H9 (cell line): ENCODE measurements at regions not wholly inside any gene's neighbourhood (a gene's known extent, or its start where the extent isn't known, plus 50 kb on each side); places are given as distances from the start of the nearest gene placed in this dataset.

Source experiments
- DNase-seq: peaks from one replicate; pipeline ENCODE4 v3.0.0-alpha.2; 2017
- H2AFZ ChIP-seq: one replicate; pipeline ENCODE4 v1.6.1; 2013; ENCODE audit warnings: mild to moderate bottlenecking, low read length, control low read depth, moderate library complexity
- H2AK5ac ChIP-seq: 2 replicates; pipeline ENCODE4 v1.6.1; 2013; ENCODE audit warnings: low read length, control low read depth, mixed read lengths; ENCODE audit not compliant: insufficient read length
- H2BK120ac ChIP-seq: one replicate; pipeline ENCODE4 v1.6.1; 2013; ENCODE audit warnings: low read depth, mild to moderate bottlenecking, low read length, control low read depth, inconsistent platforms; ENCODE audit not compliant: poor library complexity, severe bottlenecking
- H2BK12ac ChIP-seq: 2 replicates; pipeline ENCODE4 v1.6.1; 2013; ENCODE audit warnings: low read length, control low read depth, mixed read lengths, low read depth; ENCODE audit not compliant: insufficient read length
- H2BK15ac ChIP-seq: 2 replicates; pipeline ENCODE4 v1.6.1; 2013; ENCODE audit warnings: low read depth, low read length, control low read depth
- H2BK20ac ChIP-seq: one replicate; pipeline ENCODE4 v1.6.1; 2013; ENCODE audit warnings: low read depth, mild to moderate bottlenecking, low read length, control low read depth, inconsistent platforms; ENCODE audit not compliant: poor library complexity, severe bottlenecking
- H2BK5ac ChIP-seq: 2 replicates; pipeline ENCODE4 v1.6.1; 2013; ENCODE audit warnings: low read length, control low read depth, mixed read lengths; ENCODE audit not compliant: insufficient read length
- H3K14ac ChIP-seq: 2 replicates; pipeline ENCODE4 v1.6.1; 2013; ENCODE audit warnings: low read length, control low read depth; ENCODE audit not compliant: insufficient read depth
- H3K18ac ChIP-seq: 2 replicates; pipeline ENCODE4 v1.6.1; 2013; ENCODE audit warnings: low read depth, mild to moderate bottlenecking, mixed read lengths, low read length, control low read depth; ENCODE audit not compliant: insufficient read length
- H3K23ac ChIP-seq: 2 replicates; pipeline ENCODE4 v1.6.1; 2013; ENCODE audit warnings: low read length, control low read depth, mixed read lengths, low read depth; ENCODE audit not compliant: insufficient read length
- H3K23me2 ChIP-seq: 2 replicates; pipeline ENCODE4 v1.6.1; 2013; ENCODE audit warnings: low read depth, mild to moderate bottlenecking, mixed read lengths, low read length, control low read depth; ENCODE audit not compliant: insufficient read length, poor library complexity, severe bottlenecking
- H3K27ac ChIP-seq: 2 replicates; pipeline ENCODE4 v1.5.1; 2013; ENCODE audit warnings: low read length, control low read depth, mixed read lengths, low read depth; ENCODE audit not compliant: insufficient read length
- H3K27me3 ChIP-seq: 2 replicates; pipeline ENCODE4 v1.6.1; 2013; ENCODE audit warnings: low read length, control low read depth, inconsistent platforms; ENCODE audit not compliant: insufficient read depth
- H3K4ac ChIP-seq: 2 replicates; pipeline ENCODE4 v1.6.1; 2013; ENCODE audit warnings: low read depth, mild to moderate bottlenecking, control low read depth, inconsistent platforms, low read length, moderate library complexity
- H3K4me1 ChIP-seq: 2 replicates; pipeline ENCODE4 v1.6.1; 2013; ENCODE audit warnings: low read length, control low read depth, inconsistent platforms; ENCODE audit not compliant: insufficient read depth
- H3K4me2 ChIP-seq: 2 replicates; pipeline ENCODE4 v1.6.1; 2013; ENCODE audit warnings: low read length, control low read depth, mixed read lengths; ENCODE audit not compliant: insufficient read length, insufficient read depth
- H3K56ac ChIP-seq: 2 replicates; pipeline ENCODE4 v1.6.1; 2013; ENCODE audit warnings: low read depth, mild to moderate bottlenecking, mixed read lengths, low read length, control low read depth; ENCODE audit not compliant: insufficient read length
- H3K79me1 ChIP-seq: 2 replicates; pipeline ENCODE4 v1.6.1; 2013; ENCODE audit warnings: low read depth, mild to moderate bottlenecking, moderate library complexity, low read length, control low read depth, inconsistent platforms; ENCODE audit not compliant: insufficient read depth, poor library complexity, severe bottlenecking
- H3K79me2 ChIP-seq: 2 replicates; pipeline ENCODE4 v1.6.1; 2013; ENCODE audit warnings: low read length, control low read depth, inconsistent platforms; ENCODE audit not compliant: insufficient read depth
- H3K9ac ChIP-seq: 2 replicates; pipeline ENCODE4 v1.6.1; 2013; ENCODE audit warnings: low read length, control low read depth, mixed read lengths; ENCODE audit not compliant: insufficient read length; ENCODE audit errors: extremely low read depth
- H3K9me3 ChIP-seq: one replicate; pipeline ENCODE4 v1.6.1; 2013; ENCODE audit warnings: low read depth, low read length, inconsistent platforms; ENCODE audit not compliant: control insufficient read depth
- H3T11ph ChIP-seq: one replicate; pipeline ENCODE4 v1.6.1; 2013; ENCODE audit warnings: mild to moderate bottlenecking, low read length, control low read depth, inconsistent platforms
- H4K20me1 ChIP-seq: one replicate; pipeline ENCODE4 v1.6.1; 2013; ENCODE audit not compliant: control insufficient read depth, insufficient read length, insufficient read depth
- H4K5ac ChIP-seq: 2 replicates; pipeline ENCODE4 v1.6.1; 2013; ENCODE audit warnings: low read depth, mild to moderate bottlenecking, mixed read lengths, low read length, control low read depth; ENCODE audit not compliant: insufficient read length
- H4K8ac ChIP-seq: replicated peaks from 2 replicates; pipeline ENCODE4 v1.6.1; 2013; ENCODE audit warnings: low read length, control low read depth, mixed read lengths, low read depth; ENCODE audit not compliant: insufficient read length
- H4K91ac ChIP-seq: 2 replicates; pipeline ENCODE4 v1.6.1; 2013; ENCODE audit warnings: low read depth, mild to moderate bottlenecking, moderate library complexity, mixed read lengths, low read length, control low read depth; ENCODE audit not compliant: insufficient read length
- H3K27ac Mint-ChIP-seq, 3 experiments: 2 replicates in 2 of 3; 3 replicates in 1 of 3; pipeline ENCODE4 v1.8.0; 2020 to 2021; ENCODE audit warnings: mixed read lengths in 3 of 3, mild to moderate bottlenecking in 1 of 3, moderate library complexity in 1 of 3
- H3K27me3 Mint-ChIP-seq: 2 replicates; pipeline ENCODE4 v1.8.0; 2021; ENCODE audit warnings: low read depth, mild to moderate bottlenecking, moderate library complexity, mixed read lengths
- H3K36me3 Mint-ChIP-seq, 3 experiments: 2 replicates in 2 of 3; 3 replicates in 1 of 3; pipeline ENCODE4 v1.8.0; 2020 to 2021; ENCODE audit warnings: low read depth in 3 of 3, mixed read lengths in 3 of 3; ENCODE audit not compliant: insufficient read depth in 1 of 3
- H3K4me1 Mint-ChIP-seq, 2 experiments: 2 replicates each; pipeline ENCODE4 v1.8.0; 2020; ENCODE audit warnings: mixed read lengths in 2 of 2
- H3K4me3 Mint-ChIP-seq, 2 experiments: 2 replicates in 1 of 2; 3 replicates in 1 of 2; pipeline ENCODE4 v1.8.0; 2020 to 2021; ENCODE audit warnings: mild to moderate bottlenecking in 2 of 2, mixed read lengths in 2 of 2, moderate library complexity in 1 of 2
- H3K9me3 Mint-ChIP-seq, 2 experiments: 2 replicates in 1 of 2; 3 replicates in 1 of 2; pipeline ENCODE4 v1.8.0; 2020; ENCODE audit warnings: mild to moderate bottlenecking in 2 of 2, mixed read lengths in 2 of 2, moderate library complexity in 1 of 2
- WGBS: extraction: QIAGEN DNeasy Blood & Tissue Kit; methylation state at CpG from one replicate; pipeline ENCODE4 v1.1.7; 2013; ENCODE audit warnings: missing lambda C conversion rate, low lambda C conversion rate, mixed read lengths; ENCODE audit not compliant: insufficient read length; ENCODE audit errors: extremely low coverage; 5-methylcytosine and 5-hydroxymethylcytosine counted together
- TF ChIP-seq, protein P1 (sequence below): fragments of 200-600 bp; sonication (generic); conservative IDR thresholded peaks from 3 replicates; pipeline ENCODE4 v1.8.0; 2021; ENCODE audit warnings: antibody characterized with exemption, mild to moderate bottlenecking

DNA sequence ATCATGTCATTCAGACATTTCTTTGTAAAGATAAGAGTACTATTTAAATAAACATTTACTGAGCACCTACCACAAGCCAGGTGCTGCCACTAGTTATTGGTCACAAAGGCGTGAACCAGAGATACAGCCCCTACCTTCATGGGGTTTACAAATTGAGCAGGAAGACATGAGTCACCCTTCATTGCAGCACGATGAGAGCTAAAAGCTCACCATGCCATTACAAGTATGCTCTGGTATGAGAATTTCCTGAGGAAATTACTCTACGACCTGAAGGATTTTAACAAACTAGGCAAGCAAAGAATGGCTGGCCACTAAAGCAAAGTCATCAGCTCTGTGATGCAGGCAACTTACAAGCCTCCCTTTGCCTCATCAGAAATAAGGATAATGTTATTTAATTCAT lies 346.8 kb downstream of the BRINP2 start:
- H3K27ac Mint-ChIP-seq, result no peak overlapping the region
- TF ChIP-seq, protein P1, sequence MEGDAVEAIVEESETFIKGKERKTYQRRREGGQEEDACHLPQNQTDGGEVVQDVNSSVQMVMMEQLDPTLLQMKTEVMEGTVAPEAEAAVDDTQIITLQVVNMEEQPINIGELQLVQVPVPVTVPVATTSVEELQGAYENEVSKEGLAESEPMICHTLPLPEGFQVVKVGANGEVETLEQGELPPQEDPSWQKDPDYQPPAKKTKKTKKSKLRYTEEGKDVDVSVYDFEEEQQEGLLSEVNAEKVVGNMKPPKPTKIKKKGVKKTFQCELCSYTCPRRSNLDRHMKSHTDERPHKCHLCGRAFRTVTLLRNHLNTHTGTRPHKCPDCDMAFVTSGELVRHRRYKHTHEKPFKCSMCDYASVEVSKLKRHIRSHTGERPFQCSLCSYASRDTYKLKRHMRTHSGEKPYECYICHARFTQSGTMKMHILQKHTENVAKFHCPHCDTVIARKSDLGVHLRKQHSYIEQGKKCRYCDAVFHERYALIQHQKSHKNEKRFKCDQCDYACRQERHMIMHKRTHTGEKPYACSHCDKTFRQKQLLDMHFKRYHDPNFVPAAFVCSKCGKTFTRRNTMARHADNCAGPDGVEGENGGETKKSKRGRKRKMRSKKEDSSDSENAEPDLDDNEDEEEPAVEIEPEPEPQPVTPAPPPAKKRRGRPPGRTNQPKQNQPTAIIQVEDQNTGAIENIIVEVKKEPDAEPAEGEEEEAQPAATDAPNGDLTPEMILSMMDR, result no peak
- H3K27me3 ChIP-seq, result no peaks in the 10 kb centered on the region

More for the DNA sequence above, 346.8 kb downstream of the BRINP2 start:
- no peaks in the 10 kb centered on the region for H3K36me3 Mint-ChIP-seq
- no peak overlapping the region for H2BK20ac ChIP-seq
- H4K5ac ChIP-seq, result no peak overlapping the region
- H2AFZ ChIP-seq, result no peak overlapping the region
- no peaks in the 10 kb centered on the region for H3K79me2 ChIP-seq
- H3K9me3 Mint-ChIP-seq, result no peaks in the 10 kb centered on the region
- no peaks in the 10 kb centered on the region for H3K4me1 ChIP-seq
- H3K23ac ChIP-seq, result no peak overlapping the region
- H2BK12ac ChIP-seq, result no peak overlapping the region
- no peak overlapping the region for H2BK120ac ChIP-seq
- DNase-seq, result no peak
- H3K4me1 Mint-ChIP-seq, result no peaks in the 10 kb centered on the region
- H3T11ph ChIP-seq, result no peak overlapping the region
- no peaks in the 10 kb centered on the region for H4K20me1 ChIP-seq
- no peaks in the 10 kb centered on the region for H3K9me3 ChIP-seq
- no peak overlapping the region for H3K14ac ChIP-seq
- no CpG with 5 or more reads among the region's 3 CpGs for WGBS
- H2BK5ac ChIP-seq, result no peak overlapping the region
- H3K27me3 Mint-ChIP-seq, result no peaks in the 10 kb centered on the region; the same call in 1 of the 2 replicates
- H3K79me1 ChIP-seq, result no peaks in the 10 kb centered on the region
- H2BK15ac ChIP-seq, result no peak overlapping the region
- H3K23me2 ChIP-seq, result no peaks in the 10 kb centered on the region
- no peak overlapping the region for H3K9ac ChIP-seq
- H3K18ac ChIP-seq, result no peak overlapping the region
- no peak overlapping the region for H3K56ac ChIP-seq
- H4K8ac ChIP-seq, result no peak overlapping the region
- no peak overlapping the region for H2AK5ac ChIP-seq
- no peak overlapping the region for H4K91ac ChIP-seq
- H3K27ac ChIP-seq, result no peak overlapping the region
- H3K4ac ChIP-seq, result no peak overlapping the region
- no peak overlapping the region for H3K4me3 Mint-ChIP-seq
- H3K4me2 ChIP-seq, result no peak overlapping the region
